Mesenchymal stem cell (in vitro differentiated cells and primary cell): ENCODE measurements at regions not wholly inside any gene's neighbourhood (a gene's known extent, or its start where the extent isn't known, plus 50 kb on each side); places are given as distances from the start of the nearest gene placed in this dataset.

Source experiments
- DNase-seq: peaks from one replicate; pipeline ENCODE4 v3.0.0-alpha.2; 2013
- H2AFZ ChIP-seq: one replicate; pipeline ENCODE4 v1.6.1; 2013; ENCODE audit warnings: low read depth, mild to moderate bottlenecking, control low read depth, inconsistent platforms, low read length, moderate library complexity
- H2AK5ac ChIP-seq: 2 replicates; pipeline ENCODE4 v1.6.1; 2013; ENCODE audit warnings: low read length, moderate library complexity, mild to moderate bottlenecking, inconsistent platforms; ENCODE audit not compliant: severe bottlenecking
- H2BK120ac ChIP-seq: one replicate; pipeline ENCODE4 v1.6.1; 2013; ENCODE audit warnings: low read depth, mild to moderate bottlenecking, inconsistent platforms, low read length, moderate library complexity
- H2BK12ac ChIP-seq, 2 experiments: one replicate each; pipeline ENCODE4 v1.6.1; 2013; ENCODE audit warnings: inconsistent platforms in 2 of 2, low read length in 2 of 2, mild to moderate bottlenecking in 2 of 2, moderate library complexity in 2 of 2, control low read depth in 1 of 2
- H2BK15ac ChIP-seq: one replicate; pipeline ENCODE4 v1.6.1; 2013; ENCODE audit warnings: mild to moderate bottlenecking, low read depth, inconsistent platforms; ENCODE audit not compliant: poor library complexity, severe bottlenecking
- H2BK5ac ChIP-seq: 2 replicates; pipeline ENCODE4 v1.6.1; 2013; ENCODE audit warnings: low read depth, mild to moderate bottlenecking, low read length, control low read depth, inconsistent platforms; ENCODE audit not compliant: poor library complexity, severe bottlenecking
- H3K14ac ChIP-seq, 2 experiments: one replicate each; pipeline ENCODE4 v1.6.1; 2013; ENCODE audit warnings: inconsistent platforms in 2 of 2, low read length in 2 of 2, control low read depth in 1 of 2, mild to moderate bottlenecking in 1 of 2, moderate library complexity in 1 of 2
- H3K18ac ChIP-seq, 2 experiments: one replicate each; pipeline ENCODE4 v1.6.1; 2013; ENCODE audit warnings: inconsistent platforms in 2 of 2, low read length in 2 of 2, control low read depth in 1 of 2, low read depth in 1 of 2, mild to moderate bottlenecking in 1 of 2
- H3K23ac ChIP-seq, 2 experiments: one replicate each; pipeline ENCODE4 v1.6.1; 2013; ENCODE audit warnings: inconsistent platforms in 2 of 2, low read length in 2 of 2, mild to moderate bottlenecking in 2 of 2, moderate library complexity in 2 of 2, control low read depth in 1 of 2
- H3K27ac ChIP-seq: 2 replicates; pipeline ENCODE4 v1.5.1; 2013; ENCODE audit warnings: mild to moderate bottlenecking, moderate library complexity, low read length, control low read depth, inconsistent platforms; ENCODE audit not compliant: poor library complexity, severe bottlenecking
- H3K27me3 ChIP-seq, 2 experiments: 2 replicates each; pipeline versions ENCODE4 v1.6.1 to v1.7.0; 2013; ENCODE audit warnings: low read length in 2 of 2, mild to moderate bottlenecking in 2 of 2, moderate library complexity in 2 of 2, control low read depth in 1 of 2, inconsistent platforms in 1 of 2; ENCODE audit not compliant: control insufficient read depth in 1 of 2, insufficient read depth in 1 of 2
- H3K36me3 ChIP-seq, 2 experiments: 2 replicates each; pipeline versions ENCODE4 v1.6.1 to v1.7.0; 2013; ENCODE audit warnings: low read length in 2 of 2, control low read depth in 1 of 2, inconsistent platforms in 1 of 2, low read depth in 1 of 2, mild to moderate bottlenecking in 1 of 2; ENCODE audit not compliant: insufficient read depth in 2 of 2, control insufficient read depth in 1 of 2
- H3K4ac ChIP-seq, 2 experiments: one replicate each; pipeline ENCODE4 v1.6.1; 2013; ENCODE audit warnings: inconsistent platforms in 2 of 2, low read length in 2 of 2, mild to moderate bottlenecking in 2 of 2, moderate library complexity in 2 of 2, control low read depth in 1 of 2, low read depth in 1 of 2
- H3K4me1 ChIP-seq: 2 replicates; pipeline ENCODE4 v1.6.1; 2013; ENCODE audit warnings: low read depth, low read length, control low read depth; ENCODE audit not compliant: control insufficient read depth, insufficient read depth
- H3K4me2 ChIP-seq: 2 replicates; pipeline ENCODE4 v1.6.1; 2013; ENCODE audit warnings: low read length, mild to moderate bottlenecking, inconsistent platforms; ENCODE audit not compliant: poor library complexity, severe bottlenecking
- H3K4me3 ChIP-seq, 2 experiments: 2 replicates each; pipeline versions ENCODE4 v1.5.1 to v1.7.0; 2013; ENCODE audit warnings: low read length in 2 of 2, mild to moderate bottlenecking in 2 of 2, control low read depth in 1 of 2, low read depth in 1 of 2; ENCODE audit not compliant: insufficient read depth in 1 of 2
- H3K79me1 ChIP-seq: replicated peaks from 2 replicates; pipeline ENCODE4 v1.6.1; 2013; ENCODE audit warnings: mild to moderate bottlenecking, control low read depth, low read length, inconsistent platforms; ENCODE audit not compliant: poor library complexity, severe bottlenecking
- H3K9ac ChIP-seq: 2 replicates; pipeline ENCODE4 v1.7.0; 2013; ENCODE audit warnings: mild to moderate bottlenecking, low read length, moderate library complexity
- H3K9me3 ChIP-seq: 2 replicates; pipeline ENCODE4 v1.7.0; 2013; ENCODE audit warnings: mild to moderate bottlenecking, low read length; ENCODE audit not compliant: control insufficient read depth
- H4K8ac ChIP-seq: one replicate; pipeline ENCODE4 v1.6.1; 2013; ENCODE audit warnings: inconsistent platforms, mild to moderate bottlenecking, low read length, moderate library complexity
- H4K91ac ChIP-seq: one replicate; pipeline ENCODE4 v1.6.1; 2013; ENCODE audit warnings: mild to moderate bottlenecking, low read length, inconsistent platforms
- WGBS: methylation state at CpG from one replicate; pipeline ENCODE4 v1.1.7; 2013; ENCODE audit warnings: mixed read lengths; 5-methylcytosine and 5-hydroxymethylcytosine counted together

- no peak overlapping the region for H2BK12ac ChIP-seq
- no CpG with 5 or more reads among the region's 1 CpG for WGBS
- no peak overlapping the region for H3K4ac ChIP-seq
- DNase-seq, result no peak
- H2AFZ ChIP-seq, result no peak overlapping the region
- H3K9ac ChIP-seq, result no peak overlapping the region
- no peak overlapping the region for H3K18ac ChIP-seq
- no peak overlapping the region for H3K4me3 ChIP-seq
- no peak overlapping the region for H4K8ac ChIP-seq
- H3K4me1 ChIP-seq, result peaks cover 1% of the 10 kb centered on the region
- H3K79me1 ChIP-seq, result peaks cover 2% of the 10 kb centered on the region
- no peaks in the 10 kb centered on the region for H3K27me3 ChIP-seq
- no peak overlapping the region for H3K27ac ChIP-seq
- peaks cover 3% of the 10 kb centered on the region for H3K9me3 ChIP-seq
- H2BK15ac ChIP-seq, result no peak overlapping the region
- no peak overlapping the region for H2AK5ac ChIP-seq
- no peak overlapping the region for H2BK5ac ChIP-seq
- H3K23ac ChIP-seq, result no peak overlapping the region
- H3K36me3 ChIP-seq, result peaks cover 0 to 7% of the 10 kb centered on the region in 2 experiments
- H3K14ac ChIP-seq, result no peak overlapping the region
- no peak overlapping the region for H4K91ac ChIP-seq
- H2BK120ac ChIP-seq, result no peak overlapping the region
- no peak overlapping the region for H3K4me2 ChIP-seq
These were observed 76.8 kb upstream of the RAB40AL start for GRCh38 chrX:102860235-102860634.

- Histone ChIP-seq H3K4me2 (no peak overlapping the region), H4K8ac (no peak overlapping the region), H3K79me1 (peaks cover 2% of the 10 kb centered on the region), H2BK5ac (no peak overlapping the region), H3K4me3 (no peak overlapping the region), H3K18ac (no peak overlapping the region), H3K4ac (no peak overlapping the region), H2BK120ac (no peak overlapping the region), H3K27me3 (no peaks in the 10 kb centered on the region), H2BK15ac (no peak overlapping the region), H3K4me1 (peaks cover 1% of the 10 kb centered on the region), H2AK5ac (no peak overlapping the region), H3K14ac (no peak overlapping the region), H3K9me3 (no peaks in the 10 kb centered on the region), H2AFZ (no peak overlapping the region), H3K27ac (no peak overlapping the region), H4K91ac (no peak overlapping the region), H2BK12ac (no peak overlapping the region), H3K36me3 (peaks cover 0 to 16% of the 10 kb centered on the region in 2 experiments), H3K9ac (no peak overlapping the region), H3K23ac (no peak overlapping the region)
- 0% methylated on average over 3 of the region's 4 CpGs for WGBS
- peak; percentile 78 for DNase-seq
These were observed 73.3 kb upstream of the RAB40AL start for GRCh38 chrX:102863735-102864134.

- Histone ChIP-seq H3K27me3 (no peaks in the 10 kb centered on the region), H3K18ac (no peak overlapping the region), H3K9ac (no peak overlapping the region), H3K27ac (no peak overlapping the region), H3K9me3 (no peaks in the 10 kb centered on the region), H2BK120ac (no peak overlapping the region), H2AK5ac (no peak overlapping the region), H3K79me1 (no peaks in the 10 kb centered on the region), H2AFZ (no peak overlapping the region), H3K4ac (no peak overlapping the region), H4K8ac (no peak overlapping the region), H3K4me1 (no peaks in the 10 kb centered on the region), H3K23ac (no peak overlapping the region), H3K14ac (no peak overlapping the region), H3K4me3 (no peak overlapping the region), H3K36me3 (peaks cover 0 to 16% of the 10 kb centered on the region in 2 experiments), H2BK15ac (no peak overlapping the region), H2BK5ac (no peak overlapping the region), H4K91ac (no peak overlapping the region), H2BK12ac (no peak overlapping the region), H3K4me2 (no peak overlapping the region)
- 88% methylated on average over 1 of the region's 2 CpGs for WGBS
- no peak for DNase-seq
These were observed 70.0 kb upstream of the RAB40AL start for GRCh38 chrX:102866981-102867656.

- Histone ChIP-seq H3K9ac (no peak overlapping the region), H2AK5ac (no peak overlapping the region), H3K4me3 (no peak overlapping the region), H3K4me2 (no peak overlapping the region), H2BK15ac (no peak overlapping the region), H4K91ac (no peak overlapping the region), H3K14ac (no peak overlapping the region), H3K36me3 (peaks cover 3 to 35% of the 10 kb centered on the region in 2 experiments), H2BK120ac (no peak overlapping the region), H3K79me1 (no peaks in the 10 kb centered on the region), H2BK12ac (no peak overlapping the region), H3K27me3 (peaks cover 0 to 9% of the 10 kb centered on the region in 2 experiments), H2AFZ (no peak overlapping the region), H3K18ac (no peak overlapping the region), H3K27ac (no peak overlapping the region), H3K4ac (no peak overlapping the region), H3K4me1 (no peaks in the 10 kb centered on the region), H3K9me3 (no peaks in the 10 kb centered on the region), H2BK5ac (no peak overlapping the region), H3K23ac (no peak overlapping the region), H4K8ac (no peak overlapping the region)
- DNase-seq, result no peak
- WGBS, result 94% methylated on average over 7 of the region's 7 CpGs
These were observed 53.6 kb upstream of the RAB40AL start for GRCh38 chrX:102883491-102883890.
